NB4 (cell line): ENCODE measurements at regions not wholly inside any gene's neighbourhood (a gene's known extent, or its start where the extent isn't known, plus 50 kb on each side); places are given as distances from the start of the nearest gene placed in this dataset.

Experiments used
- CTCF ChIP-seq: IDR thresholded peaks from one replicate; pipeline ENCODE4 v1.5.1; 2012; ENCODE audit warnings: low read depth, low read length
- MAX ChIP-seq: IDR thresholded peaks from 2 replicates; pipeline ENCODE4 v1.6.1; 2011; ENCODE audit warnings: low read depth, low read length
- POLR2A ChIP-seq: IDR thresholded peaks from 2 replicates; pipeline ENCODE4 v1.6.1; 2011; ENCODE audit warnings: mild to moderate bottlenecking; ENCODE audit not compliant: insufficient read length; ENCODE audit errors: extremely low read depth

DNA sequence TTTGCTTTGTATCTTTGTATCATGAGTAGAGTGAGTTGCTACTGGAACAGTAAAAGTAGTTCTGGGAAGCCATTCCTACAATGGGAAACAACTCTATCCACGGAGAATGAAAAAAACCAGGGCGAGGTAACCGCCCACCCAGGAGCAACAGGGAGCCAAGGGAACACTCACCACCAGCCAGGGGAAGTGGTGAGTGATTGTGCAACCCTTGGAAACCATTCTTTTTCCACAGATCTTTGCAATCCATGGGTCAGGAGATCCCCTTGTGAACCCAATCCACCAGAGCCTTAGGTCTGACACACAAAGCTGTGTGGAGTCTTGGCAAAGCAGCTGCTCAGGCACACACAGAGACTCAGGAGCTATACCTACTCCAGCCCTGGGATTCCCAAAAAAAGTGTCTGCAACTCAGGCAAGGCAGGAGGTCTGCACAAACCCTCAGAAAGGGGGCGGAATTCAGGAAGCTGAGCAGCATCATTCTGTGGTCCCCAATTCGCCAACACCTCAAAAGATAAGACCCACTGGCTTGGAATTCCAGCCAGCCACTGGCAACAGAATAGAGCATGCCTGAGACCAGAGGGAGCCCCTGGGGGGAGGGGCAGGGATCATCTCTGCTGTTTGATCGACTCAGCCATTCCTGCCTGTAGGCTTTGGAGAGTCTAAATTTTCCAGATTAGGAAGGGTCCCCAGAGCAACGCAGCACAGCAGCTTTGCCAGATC is 52.1 kb upstream of the PPFIA2 start:
- TF ChIP-seq MAX (no peak), CTCF (no peak), POLR2A (no peak)
